Mesenchymal stem cell (in vitro differentiated cells and primary cell): ENCODE measurements at regions not wholly inside any gene's neighbourhood (a gene's known extent, or its start where the extent isn't known, plus 50 kb on each side); places are given as distances from the start of the nearest gene placed in this dataset.

Experiments
- DNase-seq: peaks from one replicate; pipeline ENCODE4 v3.0.0-alpha.2; 2013
- H2AFZ ChIP-seq: one replicate; pipeline ENCODE4 v1.6.1; 2013; ENCODE audit warnings: low read depth, mild to moderate bottlenecking, control low read depth, inconsistent platforms, low read length, moderate library complexity
- H2AK5ac ChIP-seq: 2 replicates; pipeline ENCODE4 v1.6.1; 2013; ENCODE audit warnings: low read length, moderate library complexity, mild to moderate bottlenecking, inconsistent platforms; ENCODE audit not compliant: severe bottlenecking
- H2BK120ac ChIP-seq: one replicate; pipeline ENCODE4 v1.6.1; 2013; ENCODE audit warnings: low read depth, mild to moderate bottlenecking, inconsistent platforms, low read length, moderate library complexity
- H2BK12ac ChIP-seq, 2 experiments: one replicate each; pipeline ENCODE4 v1.6.1; 2013; ENCODE audit warnings: inconsistent platforms in 2 of 2, low read length in 2 of 2, mild to moderate bottlenecking in 2 of 2, moderate library complexity in 2 of 2, control low read depth in 1 of 2
- H2BK15ac ChIP-seq: one replicate; pipeline ENCODE4 v1.6.1; 2013; ENCODE audit warnings: mild to moderate bottlenecking, low read depth, inconsistent platforms; ENCODE audit not compliant: poor library complexity, severe bottlenecking
- H2BK5ac ChIP-seq: 2 replicates; pipeline ENCODE4 v1.6.1; 2013; ENCODE audit warnings: low read depth, mild to moderate bottlenecking, low read length, control low read depth, inconsistent platforms; ENCODE audit not compliant: poor library complexity, severe bottlenecking
- H3K14ac ChIP-seq, 2 experiments: one replicate each; pipeline ENCODE4 v1.6.1; 2013; ENCODE audit warnings: inconsistent platforms in 2 of 2, low read length in 2 of 2, control low read depth in 1 of 2, mild to moderate bottlenecking in 1 of 2, moderate library complexity in 1 of 2
- H3K18ac ChIP-seq, 2 experiments: one replicate each; pipeline ENCODE4 v1.6.1; 2013; ENCODE audit warnings: inconsistent platforms in 2 of 2, low read length in 2 of 2, control low read depth in 1 of 2, low read depth in 1 of 2, mild to moderate bottlenecking in 1 of 2
- H3K23ac ChIP-seq, 2 experiments: one replicate each; pipeline ENCODE4 v1.6.1; 2013; ENCODE audit warnings: inconsistent platforms in 2 of 2, low read length in 2 of 2, mild to moderate bottlenecking in 2 of 2, moderate library complexity in 2 of 2, control low read depth in 1 of 2
- H3K27ac ChIP-seq: 2 replicates; pipeline ENCODE4 v1.5.1; 2013; ENCODE audit warnings: mild to moderate bottlenecking, moderate library complexity, low read length, control low read depth, inconsistent platforms; ENCODE audit not compliant: poor library complexity, severe bottlenecking
- H3K27me3 ChIP-seq, 2 experiments: 2 replicates each; pipeline versions ENCODE4 v1.6.1 to v1.7.0; 2013; ENCODE audit warnings: low read length in 2 of 2, mild to moderate bottlenecking in 2 of 2, moderate library complexity in 2 of 2, control low read depth in 1 of 2, inconsistent platforms in 1 of 2; ENCODE audit not compliant: control insufficient read depth in 1 of 2, insufficient read depth in 1 of 2
- H3K36me3 ChIP-seq, 2 experiments: 2 replicates each; pipeline versions ENCODE4 v1.6.1 to v1.7.0; 2013; ENCODE audit warnings: low read length in 2 of 2, control low read depth in 1 of 2, inconsistent platforms in 1 of 2, low read depth in 1 of 2, mild to moderate bottlenecking in 1 of 2; ENCODE audit not compliant: insufficient read depth in 2 of 2, control insufficient read depth in 1 of 2
- H3K4ac ChIP-seq, 2 experiments: one replicate each; pipeline ENCODE4 v1.6.1; 2013; ENCODE audit warnings: inconsistent platforms in 2 of 2, low read length in 2 of 2, mild to moderate bottlenecking in 2 of 2, moderate library complexity in 2 of 2, control low read depth in 1 of 2, low read depth in 1 of 2
- H3K4me1 ChIP-seq: 2 replicates; pipeline ENCODE4 v1.6.1; 2013; ENCODE audit warnings: low read depth, low read length, control low read depth; ENCODE audit not compliant: control insufficient read depth, insufficient read depth
- H3K4me2 ChIP-seq: 2 replicates; pipeline ENCODE4 v1.6.1; 2013; ENCODE audit warnings: low read length, mild to moderate bottlenecking, inconsistent platforms; ENCODE audit not compliant: poor library complexity, severe bottlenecking
- H3K4me3 ChIP-seq, 2 experiments: 2 replicates each; pipeline versions ENCODE4 v1.5.1 to v1.7.0; 2013; ENCODE audit warnings: low read length in 2 of 2, mild to moderate bottlenecking in 2 of 2, control low read depth in 1 of 2, low read depth in 1 of 2; ENCODE audit not compliant: insufficient read depth in 1 of 2
- H3K79me1 ChIP-seq: replicated peaks from 2 replicates; pipeline ENCODE4 v1.6.1; 2013; ENCODE audit warnings: mild to moderate bottlenecking, control low read depth, low read length, inconsistent platforms; ENCODE audit not compliant: poor library complexity, severe bottlenecking
- H3K9ac ChIP-seq: 2 replicates; pipeline ENCODE4 v1.7.0; 2013; ENCODE audit warnings: mild to moderate bottlenecking, low read length, moderate library complexity
- H3K9me3 ChIP-seq: 2 replicates; pipeline ENCODE4 v1.7.0; 2013; ENCODE audit warnings: mild to moderate bottlenecking, low read length; ENCODE audit not compliant: control insufficient read depth
- H4K8ac ChIP-seq: one replicate; pipeline ENCODE4 v1.6.1; 2013; ENCODE audit warnings: inconsistent platforms, mild to moderate bottlenecking, low read length, moderate library complexity
- H4K91ac ChIP-seq: one replicate; pipeline ENCODE4 v1.6.1; 2013; ENCODE audit warnings: mild to moderate bottlenecking, low read length, inconsistent platforms
- WGBS: methylation state at CpG from one replicate; pipeline ENCODE4 v1.1.7; 2013; ENCODE audit warnings: mixed read lengths; 5-methylcytosine and 5-hydroxymethylcytosine counted together

GRCh38 chr13:109394311-109394988, 391.9 kb downstream of the IRS2 start:
- peak; percentile 48 for DNase-seq
- Histone ChIP-seq H3K4me1 (no peaks in the 10 kb centered on the region), H3K9ac (no peak overlapping the region), H3K4me2 (no peak overlapping the region), H3K9me3 (no peaks in the 10 kb centered on the region), H3K18ac (peak overlapping the region; percentile 57 to 77), H3K4ac (peak overlapping the region; percentile 40 to 43), H2AK5ac (no peak overlapping the region), H3K23ac (no peak overlapping the region), H3K27me3 (no peaks in the 10 kb centered on the region), H3K79me1 (no peaks in the 10 kb centered on the region), H2BK12ac (peak overlapping the region; percentile 49 to 86), H4K91ac (peak overlapping the region; percentile 25), H3K4me3 (no peak overlapping the region), H4K8ac (no peak overlapping the region), H2BK120ac (no peak overlapping the region), H2AFZ (no peak overlapping the region), H2BK15ac (no peak overlapping the region), H2BK5ac (no peak overlapping the region), H3K36me3 (no peaks in the 10 kb centered on the region), H3K14ac (peak overlapping the region in 1 of 2 experiments; percentile 79), H3K27ac (no peak overlapping the region)
- 96% methylated on average over 8 of the region's 8 CpGs for WGBS

- Histone ChIP-seq H3K79me1 (no peaks in the 10 kb centered on the region), H3K14ac (no peak overlapping the region), H3K27me3 (no peaks in the 10 kb centered on the region), H2AK5ac (no peak overlapping the region), H3K4me3 (no peak overlapping the region), H3K9ac (no peak overlapping the region), H3K18ac (no peak overlapping the region), H2BK5ac (no peak overlapping the region), H3K23ac (no peak overlapping the region), H4K8ac (no peak overlapping the region), H4K91ac (no peak overlapping the region), H3K4ac (no peak overlapping the region), H3K4me2 (no peak overlapping the region), H3K9me3 (no peaks in the 10 kb centered on the region), H3K36me3 (no peaks in the 10 kb centered on the region), H2BK15ac (no peak overlapping the region), H2BK12ac (no peak overlapping the region), H2BK120ac (no peak overlapping the region), H3K27ac (no peak overlapping the region), H3K4me1 (no peaks in the 10 kb centered on the region), H2AFZ (no peak overlapping the region)
- WGBS = 86% methylated on average over 1 of the region's 1 CpG
- no peak for DNase-seq
Measured at GRCh38 chr13:109393045-109393444, 393.3 kb downstream of the IRS2 start.

GRCh38 chr13:109390391-109390790, 396.0 kb downstream of the IRS2 start:
- Histone ChIP-seq H3K79me1 (no peaks in the 10 kb centered on the region), H3K9me3 (no peaks in the 10 kb centered on the region), H3K27me3 (no peaks in the 10 kb centered on the region), H2AFZ (no peak overlapping the region), H3K4me2 (no peak overlapping the region), H3K27ac (no peak overlapping the region), H3K23ac (no peak overlapping the region), H2BK15ac (no peak overlapping the region), H3K4me3 (no peak overlapping the region), H3K4me1 (peaks cover under 1% of the 10 kb centered on the region), H2AK5ac (no peak overlapping the region), H3K4ac (no peak overlapping the region), H3K36me3 (no peaks in the 10 kb centered on the region), H2BK120ac (no peak overlapping the region), H2BK12ac (no peak overlapping the region), H2BK5ac (no peak overlapping the region), H3K9ac (no peak overlapping the region), H4K91ac (no peak overlapping the region), H3K18ac (no peak overlapping the region), H3K14ac (no peak overlapping the region), H4K8ac (no peak overlapping the region)
- no CpG with 5 or more reads among the region's 2 CpGs for WGBS
- no peak for DNase-seq

- H2AFZ ChIP-seq = no peak overlapping the region
- H3K79me1 ChIP-seq = no peaks in the 10 kb centered on the region
- H3K36me3 ChIP-seq = no peaks in the 10 kb centered on the region
- peaks cover 3% of the 10 kb centered on the region for H3K4me1 ChIP-seq
- H3K23ac ChIP-seq = no peak overlapping the region
- no peak overlapping the region for H2AK5ac ChIP-seq
- WGBS = 91% methylated on average over 7 of the region's 8 CpGs
- no peak overlapping the region for H3K14ac ChIP-seq
- H3K27me3 ChIP-seq = no peaks in the 10 kb centered on the region
- H3K9me3 ChIP-seq = no peaks in the 10 kb centered on the region
- H2BK12ac ChIP-seq = no peak overlapping the region
- no peak overlapping the region for H3K4me3 ChIP-seq
- H2BK120ac ChIP-seq = no peak overlapping the region
- H3K9ac ChIP-seq = no peak overlapping the region
- no peak overlapping the region for H3K27ac ChIP-seq
- no peak overlapping the region for H4K91ac ChIP-seq
- no peak overlapping the region for H3K4me2 ChIP-seq
- H3K18ac ChIP-seq = no peak overlapping the region
- no peak overlapping the region for H2BK15ac ChIP-seq
- no peak overlapping the region for H3K4ac ChIP-seq
- peak; percentile 70 for DNase-seq
- H4K8ac ChIP-seq = no peak overlapping the region
- no peak overlapping the region for H2BK5ac ChIP-seq
Measured at GRCh38 chr13:109389892-109390345, 396.5 kb downstream of the IRS2 start.
